ENCODE measurements at regions not wholly inside any gene's neighbourhood (a gene's known extent, or its start where the extent isn't known, plus 50 kb on each side); places are given as distances from the start of the nearest gene placed in this dataset.

DNA sequence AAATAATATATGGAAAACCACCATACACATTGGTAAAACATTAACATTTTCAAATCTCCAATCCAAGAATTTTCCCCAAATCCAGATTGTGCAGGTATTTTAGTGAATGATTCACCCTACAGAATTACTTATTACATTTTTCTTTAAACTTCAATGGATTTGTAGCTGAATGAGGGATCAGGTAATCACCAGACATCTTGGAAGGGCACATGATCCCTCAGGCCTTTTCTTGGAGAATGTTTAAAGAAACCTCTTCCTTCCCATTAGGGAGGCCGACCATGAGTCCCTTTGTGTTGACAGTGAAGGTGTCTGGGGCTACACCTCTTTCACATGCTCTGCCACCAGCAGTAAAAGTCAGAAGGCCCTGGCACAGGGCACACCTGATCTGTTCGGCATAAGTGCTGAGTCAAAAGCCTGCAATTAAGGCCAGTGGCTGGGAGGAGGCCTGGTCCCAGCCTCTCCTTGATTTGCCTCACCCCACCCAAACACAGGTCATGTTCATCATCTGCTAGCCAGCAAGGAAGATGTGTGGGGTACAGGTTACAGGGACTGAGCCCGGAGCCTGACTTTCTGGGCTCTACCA lies 207.7 kb downstream of the SNX10 start:
- no peak overlapping the region for H4K5ac ChIP-seq (ENCODE audit: low read depth, low read length)
- CTCF ChIA-PET, result no interaction called here
- no peak overlapping the region for H3K56ac ChIP-seq (ENCODE audit: extremely low read depth, insufficient read depth, low read length)
- H3K27ac ChIP-seq (ENCODE audit: insufficient read depth, low read length), result no peak overlapping the region
- no peak overlapping the region for H4K91ac ChIP-seq (ENCODE audit: insufficient read depth, low read depth, low read length)
- no peak overlapping the region for H3K18ac ChIP-seq (ENCODE audit: low read depth, low read length)
- H3K4me1 ChIP-seq (ENCODE audit: control insufficient read depth, insufficient read depth, low read length), result no peaks in the 10 kb centered on the region
- no peak for DNase-seq
- BruUV-seq (replicated peaks), result no TSS peak
- no peak overlapping the region for H3K4me3 ChIP-seq (ENCODE audit: insufficient read depth, low read depth, low read length)
- H3K9me3 ChIP-seq (ENCODE audit: control insufficient read depth, insufficient read depth, low read length), result no peaks in the 10 kb centered on the region
- no peaks in the 10 kb centered on the region for H3K36me3 ChIP-seq (ENCODE audit: control insufficient read depth, insufficient read depth, low read length)
- H2BK120ac ChIP-seq (ENCODE audit: low read depth, low read length), result no peak overlapping the region
- H3K9me1 ChIP-seq (ENCODE audit: insufficient read depth, low read length), result no peaks in the 10 kb centered on the region
- H4K8ac ChIP-seq (ENCODE audit: low read depth in 2 of 2, low read length in 2 of 2), result no peak overlapping the region
- H2BK20ac ChIP-seq (ENCODE audit: low read depth, low read length), result no peak overlapping the region
- no peaks in the 10 kb centered on the region for H3K79me1 ChIP-seq (ENCODE audit: low read depth in 1 of 2, low read length in 2 of 2)
- H3K27me3 ChIP-seq (ENCODE audit: control insufficient read depth, insufficient read depth, low read length), result no peaks in the 10 kb centered on the region
- H3K9ac ChIP-seq (ENCODE audit: low read depth, low read length), result no peak overlapping the region
- no peaks in the 10 kb centered on the region for H4K20me1 ChIP-seq (ENCODE audit: insufficient read depth, low read length)
- no peak overlapping the region for H3K4me2 ChIP-seq (ENCODE audit: low read depth, low read length)
- POLR2A ChIA-PET (ENCODE audit: unreplicated experiment), result no interaction called here
- no peak for ATAC-seq (ENCODE audit: low read depth)
- no peak overlapping the region for H2BK15ac ChIP-seq (ENCODE audit: low read depth, low read length)
- no peak overlapping the region for H2AK9ac ChIP-seq (replicated peaks; ENCODE audit: low read depth, low read length, poor library complexity)
- no peak overlapping the region for H3K4ac ChIP-seq (ENCODE audit: low read depth, low read length)
- WGBS, 2 experiments (ENCODE audit: extremely low coverage in 2 of 2, insufficient read length in 1 of 2), result no CpG with 5 or more reads among the region's 3 CpGs
- in situ Hi-C loops (cut with MboI; ENCODE audit: low sequenced_read_pairs), result no loop called here
- no peak overlapping the region for H3K14ac ChIP-seq (replicated peaks; ENCODE audit: low read depth, low read length)
- H2AFZ ChIP-seq (replicated peaks; ENCODE audit: low read length, poor library complexity), result peak overlapping the region; percentile 33
- intact Hi-C loops (cut with micrococcal nuclease), result no loop called here
- no peak overlapping the region for H3K23ac ChIP-seq (ENCODE audit: low read depth, low read length)
- dilution Hi-C loops (cut with HindIII; ENCODE audit: low sequenced_read_pairs, unreplicated experiment), result no loop called here
- H2BK5ac ChIP-seq (ENCODE audit: low read depth, low read length, poor library complexity, severe bottlenecking), result no peak overlapping the region
- TF ChIP-seq RAD21 (IDR thresholded peaks at IDR 0.05; ENCODE audit: low read length) (no peak), BHLHE40 (IDR thresholded peaks at IDR 0.05; ENCODE audit: low read depth, low read length) (no peak), NFE2L2 (IDR thresholded peaks at IDR 0.05; ENCODE audit: low read depth, low read length) (no peak), SMC3 (IDR thresholded peaks at IDR 0.05; ENCODE audit: low read depth, low read length) (no peak), CEBPB (IDR thresholded peaks at IDR 0.05; ENCODE audit: low read depth, low read length) (no peak), MAFK (IDR thresholded peaks at IDR 0.05; ENCODE audit: low read depth, low read length) (no peak), POLR2A (IDR thresholded peaks at IDR 0.05; ENCODE audit: low read depth, low read length) (no peak), MXI1 (IDR thresholded peaks at IDR 0.05; ENCODE audit: borderline replicate concordance, low read depth, low read length) (no peak), RCOR1 (IDR thresholded peaks at IDR 0.05; ENCODE audit: insufficient replicate concordance, low read length) (no peak), RFX5 (IDR thresholded peaks at IDR 0.05; ENCODE audit: low read depth, low read length) (no peak), FOS (IDR thresholded peaks at IDR 0.05; ENCODE audit: low read depth, low read length) (no peak), CHD1 (IDR thresholded peaks at IDR 0.05; ENCODE audit: low read depth, low read length) (no peak), MAZ (IDR thresholded peaks at IDR 0.05; ENCODE audit: borderline replicate concordance, low read depth, low read length) (no peak)
- TF ChIP-seq, protein P1, sequence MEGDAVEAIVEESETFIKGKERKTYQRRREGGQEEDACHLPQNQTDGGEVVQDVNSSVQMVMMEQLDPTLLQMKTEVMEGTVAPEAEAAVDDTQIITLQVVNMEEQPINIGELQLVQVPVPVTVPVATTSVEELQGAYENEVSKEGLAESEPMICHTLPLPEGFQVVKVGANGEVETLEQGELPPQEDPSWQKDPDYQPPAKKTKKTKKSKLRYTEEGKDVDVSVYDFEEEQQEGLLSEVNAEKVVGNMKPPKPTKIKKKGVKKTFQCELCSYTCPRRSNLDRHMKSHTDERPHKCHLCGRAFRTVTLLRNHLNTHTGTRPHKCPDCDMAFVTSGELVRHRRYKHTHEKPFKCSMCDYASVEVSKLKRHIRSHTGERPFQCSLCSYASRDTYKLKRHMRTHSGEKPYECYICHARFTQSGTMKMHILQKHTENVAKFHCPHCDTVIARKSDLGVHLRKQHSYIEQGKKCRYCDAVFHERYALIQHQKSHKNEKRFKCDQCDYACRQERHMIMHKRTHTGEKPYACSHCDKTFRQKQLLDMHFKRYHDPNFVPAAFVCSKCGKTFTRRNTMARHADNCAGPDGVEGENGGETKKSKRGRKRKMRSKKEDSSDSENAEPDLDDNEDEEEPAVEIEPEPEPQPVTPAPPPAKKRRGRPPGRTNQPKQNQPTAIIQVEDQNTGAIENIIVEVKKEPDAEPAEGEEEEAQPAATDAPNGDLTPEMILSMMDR (conservative IDR thresholded peaks at IDR 0.05; ENCODE audit: low read depth, low read length), result no peak
- TF ChIP-seq, protein P2, sequence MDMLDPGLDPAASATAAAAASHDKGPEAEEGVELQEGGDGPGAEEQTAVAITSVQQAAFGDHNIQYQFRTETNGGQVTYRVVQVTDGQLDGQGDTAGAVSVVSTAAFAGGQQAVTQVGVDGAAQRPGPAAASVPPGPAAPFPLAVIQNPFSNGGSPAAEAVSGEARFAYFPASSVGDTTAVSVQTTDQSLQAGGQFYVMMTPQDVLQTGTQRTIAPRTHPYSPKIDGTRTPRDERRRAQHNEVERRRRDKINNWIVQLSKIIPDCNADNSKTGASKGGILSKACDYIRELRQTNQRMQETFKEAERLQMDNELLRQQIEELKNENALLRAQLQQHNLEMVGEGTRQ (IDR thresholded peaks at IDR 0.05; ENCODE audit: low read depth, low read length), result no peak
- TF ChIP-seq, protein P3, sequence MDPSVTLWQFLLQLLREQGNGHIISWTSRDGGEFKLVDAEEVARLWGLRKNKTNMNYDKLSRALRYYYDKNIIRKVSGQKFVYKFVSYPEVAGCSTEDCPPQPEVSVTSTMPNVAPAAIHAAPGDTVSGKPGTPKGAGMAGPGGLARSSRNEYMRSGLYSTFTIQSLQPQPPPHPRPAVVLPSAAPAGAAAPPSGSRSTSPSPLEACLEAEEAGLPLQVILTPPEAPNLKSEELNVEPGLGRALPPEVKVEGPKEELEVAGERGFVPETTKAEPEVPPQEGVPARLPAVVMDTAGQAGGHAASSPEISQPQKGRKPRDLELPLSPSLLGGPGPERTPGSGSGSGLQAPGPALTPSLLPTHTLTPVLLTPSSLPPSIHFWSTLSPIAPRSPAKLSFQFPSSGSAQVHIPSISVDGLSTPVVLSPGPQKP (IDR thresholded peaks at IDR 0.05; ENCODE audit: borderline replicate concordance, low read depth, low read length), result no peak
- no peak overlapping the region for H2AK5ac ChIP-seq (ENCODE audit: low read depth, low read length)
